SU-DHL-6 (cell line): ENCODE measurements at regions not wholly inside any gene's neighbourhood (a gene's known extent, or its start where the extent isn't known, plus 50 kb on each side); places are given as distances from the start of the nearest gene placed in this dataset.

Experiments
- H2AFZ ChIP-seq: fragments of 200-600 bp; sonication (generic); 2 replicates; pipeline ENCODE4 v1.6.1; 2014; ENCODE audit warnings: low read depth, mild to moderate bottlenecking, moderate library complexity, mixed read lengths, antibody characterized with exemption, low read length; ENCODE audit not compliant: severe bottlenecking
- H3F3A ChIP-seq: fragments of 200-600 bp; shearing (Covaris generic); 2 replicates; pipeline ENCODE4 v1.6.0; 2016; ENCODE audit warnings: antibody characterized with exemption, mild to moderate bottlenecking; ENCODE audit not compliant: insufficient read depth
- H3K27ac ChIP-seq: fragments of 200-600 bp; sonication (generic); 2 replicates; pipeline ENCODE4 v1.5.1; 2016; ENCODE audit warnings: low read depth, mild to moderate bottlenecking, low read length, moderate library complexity, mixed read lengths
- H3K27me3 ChIP-seq: fragments of 200-600 bp; sonication (generic), shearing (Covaris generic); 2 replicates; pipeline ENCODE4 v1.6.0; 2014; ENCODE audit warnings: mild to moderate bottlenecking, low read length
- H3K36me3 ChIP-seq: fragments of 200-600 bp; sonication (generic); 2 replicates; pipeline ENCODE4 v1.6.1; 2014; ENCODE audit warnings: mild to moderate bottlenecking, low read length, mixed read lengths
- H3K4me2 ChIP-seq: fragments of 300-600, 200-600 bp; shearing (Covaris generic), sonication (generic); 2 replicates; pipeline ENCODE4 v1.6.0; 2014; ENCODE audit warnings: low read length, low read depth, mild to moderate bottlenecking; ENCODE audit not compliant: poor library complexity, severe bottlenecking
- H3K4me3 ChIP-seq: fragments of 200-600 bp; sonication (generic); 2 replicates; pipeline ENCODE4 v1.5.1; 2014; ENCODE audit warnings: antibody characterized with exemption, low read length, mild to moderate bottlenecking, mixed read lengths; ENCODE audit not compliant: insufficient read depth, poor library complexity, severe bottlenecking
- H3K79me2 ChIP-seq: fragments of 200-600 bp; sonication (generic); 2 replicates; pipeline ENCODE4 v1.6.1; 2014; ENCODE audit warnings: mild to moderate bottlenecking, low read length, moderate library complexity; ENCODE audit not compliant: insufficient read depth
- H3K9ac ChIP-seq: fragments of 200-600 bp; sonication (generic); 2 replicates; pipeline ENCODE4 v1.7.0; 2014; ENCODE audit warnings: mild to moderate bottlenecking, low read length
- H3K9me2 ChIP-seq: fragments of 200-600 bp; sonication (generic); replicated peaks from 2 replicates; pipeline ENCODE4 v1.6.1; 2014; ENCODE audit warnings: low read length; ENCODE audit not compliant: insufficient read depth
- H3K9me3 ChIP-seq: fragments of 200-600 bp; sonication (generic); 2 replicates; pipeline ENCODE4 v1.6.1; 2014; ENCODE audit warnings: low read length, mixed read lengths; ENCODE audit not compliant: insufficient read depth
- H4K20me1 ChIP-seq: fragments of 200-600 bp; sonication (generic); 2 replicates; pipeline ENCODE4 v1.6.1; 2014; ENCODE audit warnings: low read depth, mild to moderate bottlenecking, antibody characterized with exemption, low read length, moderate library complexity, mixed read lengths
- EZH2phosphoT487 ChIP-seq: fragments of 200-600 bp; sonication (generic), shearing (Covaris generic); conservative IDR thresholded peaks from 2 replicates; pipeline ENCODE4 v1.6.1; 2018; ENCODE audit warnings: mild to moderate bottlenecking, antibody characterized with exemption, low read length, moderate library complexity, mixed read lengths
- TF ChIP-seq, protein P1 (sequence below): fragments of 200-600 bp; sonication (generic); IDR thresholded peaks from one replicate; pipeline ENCODE4 v1.5.1; 2017; ENCODE audit warnings: antibody characterized with exemption, mild to moderate bottlenecking, low read length, moderate library complexity; ENCODE audit not compliant: insufficient read depth, poor library complexity, severe bottlenecking

DNA sequence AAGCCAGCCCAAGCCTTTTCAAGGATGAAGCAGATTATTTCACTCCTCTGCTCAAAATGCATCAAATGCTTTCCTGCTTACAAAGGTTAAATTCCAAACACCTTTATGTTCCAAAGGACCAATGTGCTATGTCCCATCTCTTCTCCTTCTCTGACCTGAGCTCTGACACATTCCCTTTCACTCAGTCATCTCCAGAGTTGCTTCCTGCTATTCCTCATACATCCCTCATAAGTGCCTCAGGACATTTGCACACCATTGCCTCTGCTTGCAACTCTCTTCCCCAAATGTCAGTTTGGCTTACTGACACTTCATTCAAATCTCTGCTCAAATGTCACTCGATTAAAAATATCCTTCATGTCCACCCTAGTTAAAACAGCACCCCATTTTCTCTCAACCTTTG is 53.3 kb upstream of the BMAL1 start:
- H3F3A ChIP-seq = no peaks in the 10 kb centered on the region
- H3K4me3 ChIP-seq = no peak overlapping the region
- no peaks in the 10 kb centered on the region for H3K36me3 ChIP-seq
- no peaks in the 10 kb centered on the region for H3K27me3 ChIP-seq
- no peak overlapping the region for H3K4me2 ChIP-seq
- no peaks in the 10 kb centered on the region for H4K20me1 ChIP-seq
- H3K27ac ChIP-seq = no peak overlapping the region
- H3K9me3 ChIP-seq = no peaks in the 10 kb centered on the region
- H3K79me2 ChIP-seq = no peaks in the 10 kb centered on the region
- TF ChIP-seq EZH2phosphoT487 = no peak
- TF ChIP-seq, protein P1, sequence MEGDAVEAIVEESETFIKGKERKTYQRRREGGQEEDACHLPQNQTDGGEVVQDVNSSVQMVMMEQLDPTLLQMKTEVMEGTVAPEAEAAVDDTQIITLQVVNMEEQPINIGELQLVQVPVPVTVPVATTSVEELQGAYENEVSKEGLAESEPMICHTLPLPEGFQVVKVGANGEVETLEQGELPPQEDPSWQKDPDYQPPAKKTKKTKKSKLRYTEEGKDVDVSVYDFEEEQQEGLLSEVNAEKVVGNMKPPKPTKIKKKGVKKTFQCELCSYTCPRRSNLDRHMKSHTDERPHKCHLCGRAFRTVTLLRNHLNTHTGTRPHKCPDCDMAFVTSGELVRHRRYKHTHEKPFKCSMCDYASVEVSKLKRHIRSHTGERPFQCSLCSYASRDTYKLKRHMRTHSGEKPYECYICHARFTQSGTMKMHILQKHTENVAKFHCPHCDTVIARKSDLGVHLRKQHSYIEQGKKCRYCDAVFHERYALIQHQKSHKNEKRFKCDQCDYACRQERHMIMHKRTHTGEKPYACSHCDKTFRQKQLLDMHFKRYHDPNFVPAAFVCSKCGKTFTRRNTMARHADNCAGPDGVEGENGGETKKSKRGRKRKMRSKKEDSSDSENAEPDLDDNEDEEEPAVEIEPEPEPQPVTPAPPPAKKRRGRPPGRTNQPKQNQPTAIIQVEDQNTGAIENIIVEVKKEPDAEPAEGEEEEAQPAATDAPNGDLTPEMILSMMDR = no peak
- no peak overlapping the region for H3K9ac ChIP-seq
- H2AFZ ChIP-seq = no peak overlapping the region
- no peaks in the 10 kb centered on the region for H3K9me2 ChIP-seq

DNA sequence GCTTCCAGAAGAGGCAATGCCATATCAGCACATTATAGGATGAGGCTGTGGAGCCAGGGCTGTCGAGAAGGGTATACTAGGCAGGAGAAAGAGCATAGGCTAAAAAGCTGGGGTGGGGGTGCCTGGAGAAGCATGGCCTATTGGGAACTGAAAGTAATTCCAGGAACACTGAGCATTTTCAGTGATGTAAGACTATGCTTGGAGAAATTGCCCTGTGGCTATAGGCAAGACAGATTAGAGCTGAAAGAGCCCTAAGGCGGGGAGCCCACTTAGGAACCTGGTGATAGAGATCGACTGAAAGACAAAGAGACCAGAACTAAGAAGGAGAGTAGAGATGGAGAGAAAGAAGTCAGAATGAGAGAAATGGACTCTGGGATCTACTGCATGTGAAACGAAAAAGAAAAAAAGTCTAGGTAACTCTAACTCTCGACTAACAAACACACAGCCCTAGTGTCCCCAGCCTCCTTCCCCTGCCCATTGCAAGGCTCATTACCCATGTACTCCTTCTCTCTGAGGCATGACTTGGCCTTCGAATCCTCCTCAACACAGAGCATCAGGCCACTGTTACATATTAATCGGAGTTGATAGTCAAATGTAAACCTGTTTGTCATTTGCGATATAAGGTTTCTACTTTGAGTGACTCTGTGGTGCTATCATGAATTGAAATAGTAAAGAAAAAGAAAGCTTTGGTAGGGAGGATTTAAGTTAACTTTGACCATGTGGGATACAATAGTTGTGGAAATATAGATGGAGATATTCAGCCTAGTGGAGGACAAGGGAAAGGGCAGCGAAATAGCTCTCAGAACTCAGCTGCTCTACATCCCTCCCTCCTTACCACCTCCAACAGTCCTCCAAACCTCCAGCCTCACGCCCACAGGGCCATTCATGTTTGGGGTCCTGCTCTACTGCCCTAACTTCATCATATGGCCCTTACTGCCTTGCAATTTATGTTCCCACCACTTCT is 52.3 kb upstream of the BMAL1 start:
- Histone ChIP-seq H3K27ac (no peak overlapping the region), H3K27me3 (no peaks in the 10 kb centered on the region), H3K9me3 (no peaks in the 10 kb centered on the region), H3K4me3 (no peak overlapping the region), H3K79me2 (no peaks in the 10 kb centered on the region), H4K20me1 (no peaks in the 10 kb centered on the region), H2AFZ (no peak overlapping the region), H3K4me2 (no peak overlapping the region), H3F3A (no peaks in the 10 kb centered on the region), H3K9ac (no peak overlapping the region), H3K36me3 (no peaks in the 10 kb centered on the region), H3K9me2 (no peaks in the 10 kb centered on the region)
- TF ChIP-seq, protein P1 = no peak

DNA sequence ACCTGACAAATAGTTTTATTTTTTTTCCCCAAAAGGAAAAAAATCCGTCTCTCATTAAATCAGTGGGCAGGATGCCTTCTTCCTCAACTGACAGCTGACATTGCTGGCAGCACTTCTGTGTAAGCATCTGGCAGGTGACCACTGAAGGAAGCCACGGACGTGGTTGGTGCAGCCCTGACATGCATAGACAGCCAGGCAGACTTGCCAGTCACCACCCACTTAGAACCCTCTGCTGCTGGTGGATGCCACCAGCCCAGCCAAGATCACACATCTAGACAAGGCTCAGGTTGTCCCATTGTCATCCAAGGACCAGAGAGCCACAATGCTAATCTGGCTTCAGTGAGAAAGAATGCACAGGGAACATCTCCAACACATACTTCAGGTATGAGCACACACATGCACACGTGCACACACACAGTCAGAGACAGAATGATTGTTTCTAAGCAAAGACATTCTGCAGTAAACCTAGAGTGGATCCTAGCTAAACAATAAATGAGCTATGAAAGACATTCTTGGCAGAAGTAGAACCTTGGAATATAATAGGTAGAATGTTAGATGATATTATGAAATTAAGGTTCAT is 49.8 kb upstream of the BMAL1 start:
- H2AFZ ChIP-seq = no peak overlapping the region
- H3K27me3 ChIP-seq = no peaks in the 10 kb centered on the region
- no peaks in the 10 kb centered on the region for H3K9me3 ChIP-seq
- no peak overlapping the region for H3K4me3 ChIP-seq
- H3K9me2 ChIP-seq = no peaks in the 10 kb centered on the region
- no peaks in the 10 kb centered on the region for H3K79me2 ChIP-seq
- no peak overlapping the region for H3K27ac ChIP-seq
- no peaks in the 10 kb centered on the region for H4K20me1 ChIP-seq
- H3K9ac ChIP-seq = no peak overlapping the region
- no peak overlapping the region for H3K4me2 ChIP-seq
- no peaks in the 10 kb centered on the region for H3K36me3 ChIP-seq
- no peaks in the 10 kb centered on the region for H3F3A ChIP-seq
- no peak for TF ChIP-seq EZH2phosphoT487
